ENCODE measurements at regions not wholly inside any gene's neighbourhood (a gene's known extent, or its start where the extent isn't known, plus 50 kb on each side); places are given as distances from the start of the nearest gene placed in this dataset.

DNA sequence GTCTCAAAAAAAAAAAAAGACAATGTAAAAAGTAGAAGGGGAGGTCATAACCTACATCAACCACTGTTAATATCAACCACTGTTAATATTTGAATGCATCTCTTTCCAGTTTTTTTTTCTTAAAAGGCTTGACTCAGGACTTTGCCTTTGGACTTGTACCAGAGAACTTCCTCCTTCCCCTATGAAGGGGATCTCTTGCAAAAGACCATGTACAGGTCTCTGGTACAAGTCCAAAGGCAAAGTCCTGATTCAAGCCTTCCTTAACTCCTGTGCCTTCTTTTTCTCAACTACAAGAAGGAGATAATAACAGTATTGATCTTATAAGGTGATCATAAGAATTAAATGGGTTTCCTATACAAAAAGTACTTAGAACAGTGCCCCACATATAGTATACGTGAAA, 563.5 kb downstream of the BUD13 start:
- intact Hi-C loops (cut with DNase I), result no loop called here
- Histone ChIP-seq H3K9me3 (ENCODE audit: control insufficient read depth in 2 of 3, insufficient read depth in 1 of 3, low read length in 3 of 3) (no peaks in the 10 kb centered on the region), H3K27me3 (ENCODE audit: control insufficient read depth, insufficient read depth, low read length) (no peaks in the 10 kb centered on the region), H3K36me3 (ENCODE audit: control insufficient read depth in 2 of 3, insufficient read depth in 3 of 3, low read length in 3 of 3) (no peaks in the 10 kb centered on the region), H3K4me3 (ENCODE audit: low read length in 3 of 3) (no peak overlapping the region), H3K9ac (ENCODE audit: low read length in 3 of 3) (no peak overlapping the region), H3K4me1 (ENCODE audit: control insufficient read depth in 2 of 3, insufficient read depth in 2 of 3, low read depth in 1 of 3, low read length in 3 of 3) (peaks cover 3 to 18% (median 7%) of the 10 kb centered on the region in 3 donors), H3K27ac (ENCODE audit: low read depth in 2 of 2, low read length in 2 of 2) (peak overlapping the region in 1 of 2 donors; percentile 36)
- FAIRE-seq, result peak; percentile 19
- TF ChIP-seq, protein P1, sequence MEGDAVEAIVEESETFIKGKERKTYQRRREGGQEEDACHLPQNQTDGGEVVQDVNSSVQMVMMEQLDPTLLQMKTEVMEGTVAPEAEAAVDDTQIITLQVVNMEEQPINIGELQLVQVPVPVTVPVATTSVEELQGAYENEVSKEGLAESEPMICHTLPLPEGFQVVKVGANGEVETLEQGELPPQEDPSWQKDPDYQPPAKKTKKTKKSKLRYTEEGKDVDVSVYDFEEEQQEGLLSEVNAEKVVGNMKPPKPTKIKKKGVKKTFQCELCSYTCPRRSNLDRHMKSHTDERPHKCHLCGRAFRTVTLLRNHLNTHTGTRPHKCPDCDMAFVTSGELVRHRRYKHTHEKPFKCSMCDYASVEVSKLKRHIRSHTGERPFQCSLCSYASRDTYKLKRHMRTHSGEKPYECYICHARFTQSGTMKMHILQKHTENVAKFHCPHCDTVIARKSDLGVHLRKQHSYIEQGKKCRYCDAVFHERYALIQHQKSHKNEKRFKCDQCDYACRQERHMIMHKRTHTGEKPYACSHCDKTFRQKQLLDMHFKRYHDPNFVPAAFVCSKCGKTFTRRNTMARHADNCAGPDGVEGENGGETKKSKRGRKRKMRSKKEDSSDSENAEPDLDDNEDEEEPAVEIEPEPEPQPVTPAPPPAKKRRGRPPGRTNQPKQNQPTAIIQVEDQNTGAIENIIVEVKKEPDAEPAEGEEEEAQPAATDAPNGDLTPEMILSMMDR (IDR thresholded peaks at IDR 0.05; ENCODE audit: borderline replicate concordance, extremely low read depth, insufficient read depth), result no peak
- peak in 1 of 5 donors; percentile 2 for DNase-seq

DNA sequence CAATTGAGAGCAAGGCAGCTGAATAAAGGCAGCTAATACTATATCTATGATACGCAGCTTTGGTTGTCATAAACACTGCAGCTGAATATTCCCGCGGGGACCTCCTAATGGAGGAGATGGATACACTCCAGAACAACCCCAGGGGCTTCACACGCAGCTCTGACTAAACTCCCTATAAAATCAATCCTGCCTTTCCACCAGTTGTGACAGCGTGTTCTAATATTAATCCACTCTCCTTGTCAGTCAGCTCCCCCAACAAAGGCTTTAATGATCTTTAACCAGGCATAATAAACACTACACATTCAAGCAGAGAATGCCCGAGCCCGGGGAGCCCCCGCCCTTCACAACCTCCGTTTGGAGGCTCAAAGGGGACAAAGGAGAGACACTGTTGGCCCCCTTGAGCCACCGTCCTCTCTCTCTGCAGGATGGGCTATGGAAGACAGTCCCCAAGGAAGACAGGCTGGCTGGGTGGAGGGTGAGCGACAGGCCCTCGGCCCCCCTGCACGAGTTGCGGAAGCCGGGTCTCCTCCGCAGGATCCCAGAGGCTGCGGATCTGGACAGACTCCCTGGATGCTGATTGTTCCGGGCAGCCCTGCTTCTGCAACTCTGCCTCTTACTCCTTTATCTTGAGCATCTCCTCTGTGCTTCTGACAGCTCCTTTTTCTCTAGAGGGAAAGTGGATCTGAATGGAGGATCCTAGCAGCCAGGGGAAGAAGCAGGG, 565.2 kb downstream of the BUD13 start:
- DNase-seq (peak in 1 of 5 donors; percentile 47), FAIRE-seq (no peak)
- Histone ChIP-seq H3K27ac (ENCODE audit: low read depth in 2 of 2, low read length in 2 of 2) (no peak overlapping the region), H3K27me3 (ENCODE audit: control insufficient read depth, insufficient read depth, low read length) (no peaks in the 10 kb centered on the region), H3K9ac (ENCODE audit: low read length in 3 of 3) (no peak overlapping the region), H3K36me3 (ENCODE audit: control insufficient read depth in 2 of 3, insufficient read depth in 3 of 3, low read length in 3 of 3) (no peaks in the 10 kb centered on the region), H3K4me1 (ENCODE audit: control insufficient read depth in 2 of 3, insufficient read depth in 2 of 3, low read depth in 1 of 3, low read length in 3 of 3) (peaks cover 3 to 18% (median 7%) of the 10 kb centered on the region in 3 donors), H3K9me3 (ENCODE audit: control insufficient read depth in 2 of 3, insufficient read depth in 1 of 3, low read length in 3 of 3) (no peaks in the 10 kb centered on the region), H3K4me3 (ENCODE audit: low read length in 3 of 3) (no peak overlapping the region)
- intact Hi-C loops (cut with DNase I), result no loop called here
- TF ChIP-seq, protein P1 (IDR thresholded peaks at IDR 0.05; ENCODE audit: borderline replicate concordance, extremely low read depth, insufficient read depth), result no peak

DNA sequence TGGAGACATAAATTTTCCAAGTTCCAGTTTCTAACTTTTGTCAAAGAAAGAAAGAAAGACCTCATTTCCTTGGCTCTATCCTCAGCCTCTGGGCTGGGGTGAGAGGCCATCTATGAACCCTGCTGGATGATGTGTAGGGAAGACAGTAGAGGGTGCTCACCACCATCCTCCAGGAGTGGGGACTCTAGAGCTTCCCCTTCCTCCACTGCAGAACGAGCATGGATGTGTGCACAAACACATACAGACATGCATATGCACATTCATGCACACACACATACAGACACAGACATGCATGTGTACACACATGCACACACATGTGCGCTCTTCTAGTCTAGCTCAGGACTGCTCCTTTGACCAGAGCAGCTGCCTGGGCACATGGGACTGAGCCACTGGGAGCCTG, 565.8 kb downstream of the BUD13 start:
- no peaks in the 10 kb centered on the region for H3K27me3 ChIP-seq (ENCODE audit: control insufficient read depth, insufficient read depth, low read length)
- peaks cover 3 to 18% (median 7%) of the 10 kb centered on the region in 3 donors for H3K4me1 ChIP-seq (ENCODE audit: control insufficient read depth in 2 of 3, insufficient read depth in 2 of 3, low read depth in 1 of 3, low read length in 3 of 3)
- H3K36me3 ChIP-seq (ENCODE audit: control insufficient read depth in 2 of 3, insufficient read depth in 3 of 3, low read length in 3 of 3), result no peaks in the 10 kb centered on the region
- FAIRE-seq (no peak), DNase-seq (no peak)
- H3K9me3 ChIP-seq (ENCODE audit: control insufficient read depth in 2 of 3, insufficient read depth in 1 of 3, low read length in 3 of 3), result no peaks in the 10 kb centered on the region
- H3K4me3 ChIP-seq (ENCODE audit: low read length in 3 of 3), result no peak overlapping the region
- intact Hi-C loops (cut with DNase I), result no loop called here
- TF ChIP-seq, protein P1 (IDR thresholded peaks at IDR 0.05; ENCODE audit: borderline replicate concordance, extremely low read depth, insufficient read depth), result no peak
- H3K27ac ChIP-seq (ENCODE audit: low read depth in 2 of 2, low read length in 2 of 2), result no peak overlapping the region
- H3K9ac ChIP-seq (ENCODE audit: low read length in 3 of 3), result no peak overlapping the region
